ENCODE measurements at regions not wholly inside any gene's neighbourhood (a gene's known extent, or its start where the extent isn't known, plus 50 kb on each side); places are given as distances from the start of the nearest gene placed in this dataset.

DNA sequence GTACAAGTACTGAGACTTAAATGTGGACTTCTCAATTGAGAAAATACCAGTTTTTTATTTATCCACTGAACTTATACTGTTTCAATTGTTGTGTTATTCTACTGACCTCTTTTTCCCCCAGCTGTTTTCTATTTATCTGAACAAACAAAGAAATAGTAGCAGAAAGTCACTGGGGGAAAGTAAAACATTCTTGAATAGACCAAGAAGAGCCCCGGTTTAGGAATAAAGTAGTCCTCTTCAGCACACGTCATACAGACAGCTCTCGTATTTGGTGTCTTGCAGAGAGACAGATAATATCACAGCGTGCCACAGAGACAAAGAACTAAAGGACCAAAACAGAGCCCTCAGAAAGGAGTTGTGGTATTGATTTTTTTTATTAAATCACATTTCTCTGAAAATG lies 1159.1 kb upstream of the CDH8 start:
- no peak for TF ChIP-seq POLR2A (IDR thresholded peaks at IDR 0.05)
- TF ChIP-seq, protein P1, sequence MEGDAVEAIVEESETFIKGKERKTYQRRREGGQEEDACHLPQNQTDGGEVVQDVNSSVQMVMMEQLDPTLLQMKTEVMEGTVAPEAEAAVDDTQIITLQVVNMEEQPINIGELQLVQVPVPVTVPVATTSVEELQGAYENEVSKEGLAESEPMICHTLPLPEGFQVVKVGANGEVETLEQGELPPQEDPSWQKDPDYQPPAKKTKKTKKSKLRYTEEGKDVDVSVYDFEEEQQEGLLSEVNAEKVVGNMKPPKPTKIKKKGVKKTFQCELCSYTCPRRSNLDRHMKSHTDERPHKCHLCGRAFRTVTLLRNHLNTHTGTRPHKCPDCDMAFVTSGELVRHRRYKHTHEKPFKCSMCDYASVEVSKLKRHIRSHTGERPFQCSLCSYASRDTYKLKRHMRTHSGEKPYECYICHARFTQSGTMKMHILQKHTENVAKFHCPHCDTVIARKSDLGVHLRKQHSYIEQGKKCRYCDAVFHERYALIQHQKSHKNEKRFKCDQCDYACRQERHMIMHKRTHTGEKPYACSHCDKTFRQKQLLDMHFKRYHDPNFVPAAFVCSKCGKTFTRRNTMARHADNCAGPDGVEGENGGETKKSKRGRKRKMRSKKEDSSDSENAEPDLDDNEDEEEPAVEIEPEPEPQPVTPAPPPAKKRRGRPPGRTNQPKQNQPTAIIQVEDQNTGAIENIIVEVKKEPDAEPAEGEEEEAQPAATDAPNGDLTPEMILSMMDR (IDR thresholded peaks at IDR 0.05), result no peak
- TF ChIP-seq POLR2AphosphoS5 (IDR thresholded peaks at IDR 0.05; ENCODE audit: insufficient read depth in 1 of 2, low read depth in 1 of 2), result no peak

Measured in vagina (tissue), 2 donors.